OCI-LY7 (cell line): ENCODE measurements at regions not wholly inside any gene's neighbourhood (a gene's known extent, or its start where the extent isn't known, plus 50 kb on each side); places are given as distances from the start of the nearest gene placed in this dataset.

ENCODE experiments used
- BruUV-seq: library from RNA; stranded (reverse); fragments of 400-500 nt; replicated peaks from 2 replicates; lab custom pipeline; 2021; lab: Mats Ljungman, UMichigan
- CTCF ChIA-PET: fragments of 300-600 bp; sonication (Branson Sonifier 250); formaldehyde crosslinking; loops from one replicate; lab custom pipeline; 2022; ENCODE audit warnings: antibody characterized with exemption; ENCODE audit not compliant: unreplicated experiment; lab: Charles Lee
- POLR2A ChIA-PET: fragments of 300-600 bp; sonication (Branson Sonifier 250); formaldehyde crosslinking; loops from one replicate; lab custom pipeline; 2022; ENCODE audit warnings: antibody characterized with exemption; lab: Charles Lee
- DNase-seq: peaks from one replicate; pipeline ENCODE4 v3.0.0-alpha.2; 2015; ENCODE audit warnings: low spot score
- H2AFZ ChIP-seq: fragments of 200-600 bp; sonication (generic), shearing (Covaris generic); 2 replicates; pipeline ENCODE4 v1.6.1; 2014; ENCODE audit warnings: mild to moderate bottlenecking, antibody characterized with exemption, low read length, moderate library complexity
- H3K27ac ChIP-seq: fragments of 200-600 bp; sonication (generic); 2 replicates; pipeline ENCODE4 v1.5.1; 2014; ENCODE audit warnings: mixed run types, low read depth, mild to moderate bottlenecking, moderate library complexity, low read length, inconsistent platforms; ENCODE audit not compliant: poor library complexity, severe bottlenecking
- H3K36me3 ChIP-seq: fragments of 200-600 bp; sonication (generic); 2 replicates; pipeline ENCODE4 v1.6.1; 2014; ENCODE audit warnings: mild to moderate bottlenecking, antibody characterized with exemption, low read length, moderate library complexity, mixed read lengths; ENCODE audit not compliant: insufficient read depth
- H3K4me1 ChIP-seq: fragments of 200-600 bp; sonication (generic); 2 replicates; pipeline ENCODE4 v1.5.1; 2014; ENCODE audit warnings: mild to moderate bottlenecking, low read length; ENCODE audit not compliant: insufficient read depth, poor library complexity, severe bottlenecking
- H3K4me2 ChIP-seq: fragments of 200-600 bp; sonication (generic); 2 replicates; pipeline ENCODE4 v1.6.1; 2014; ENCODE audit warnings: mild to moderate bottlenecking, low read length
- H3K4me3 ChIP-seq: fragments of 200-600 bp; sonication (generic); 2 replicates; pipeline ENCODE4 v1.5.1; 2014; ENCODE audit warnings: mild to moderate bottlenecking, low read depth, low read length; ENCODE audit not compliant: poor library complexity, severe bottlenecking
- H3K79me2 ChIP-seq: fragments of 200-600 bp; sonication (generic); 2 replicates; pipeline ENCODE4 v1.6.1; 2016; ENCODE audit warnings: low read depth, mild to moderate bottlenecking, low read length, moderate library complexity, mixed read lengths; ENCODE audit not compliant: insufficient read depth
- H3K9me2 ChIP-seq: fragments of 200-600 bp; sonication (generic); 2 replicates; pipeline ENCODE4 v1.6.1; 2016; ENCODE audit warnings: mild to moderate bottlenecking, low read length, mixed read lengths; ENCODE audit not compliant: insufficient read depth
- H3K9me3 ChIP-seq: fragments of 200-600 bp; sonication (generic); 2 replicates; pipeline ENCODE4 v1.6.1; 2014; ENCODE audit warnings: mild to moderate bottlenecking, mixed run types, low read length, mixed read lengths
- H4K20me1 ChIP-seq: fragments of 200-600 bp; sonication (generic); 2 replicates; pipeline ENCODE4 v1.6.1; 2014; ENCODE audit warnings: mild to moderate bottlenecking, antibody characterized with exemption, low read length, moderate library complexity, mixed read lengths; ENCODE audit not compliant: insufficient read depth
- EZH2phosphoT487 ChIP-seq: fragments of 200-600 bp; sonication (generic); IDR thresholded peaks from 2 replicates; pipeline ENCODE4 v1.6.1; 2018; ENCODE audit warnings: low read depth, borderline replicate concordance, mild to moderate bottlenecking, mixed run types, antibody characterized with exemption, low read length, moderate library complexity, mixed read lengths
- intact Hi-C: fragments of 100-400 bp; cut with micrococcal nuclease; formaldehyde crosslinking; loops from one replicate; pipeline ENCODE4 v1.10.0; 2022; ENCODE audit not compliant: unreplicated experiment
- TF ChIP-seq, protein P1 (sequence below): fragments of 200-600 bp; sonication (generic); conservative IDR thresholded peaks from 2 replicates; pipeline ENCODE4 v1.5.1; 2014; ENCODE audit warnings: mild to moderate bottlenecking, antibody characterized with exemption, low read length, moderate library complexity, mixed read lengths

GRCh38 chr14:44379292-44379977, 127.6 kb downstream of the FSCB start:
- H3K4me3 ChIP-seq, result no peak overlapping the region
- intact Hi-C loops, result no loop called here
- no peaks in the 10 kb centered on the region for H3K36me3 ChIP-seq
- H2AFZ ChIP-seq, result no peak overlapping the region
- TF ChIP-seq, protein P1, sequence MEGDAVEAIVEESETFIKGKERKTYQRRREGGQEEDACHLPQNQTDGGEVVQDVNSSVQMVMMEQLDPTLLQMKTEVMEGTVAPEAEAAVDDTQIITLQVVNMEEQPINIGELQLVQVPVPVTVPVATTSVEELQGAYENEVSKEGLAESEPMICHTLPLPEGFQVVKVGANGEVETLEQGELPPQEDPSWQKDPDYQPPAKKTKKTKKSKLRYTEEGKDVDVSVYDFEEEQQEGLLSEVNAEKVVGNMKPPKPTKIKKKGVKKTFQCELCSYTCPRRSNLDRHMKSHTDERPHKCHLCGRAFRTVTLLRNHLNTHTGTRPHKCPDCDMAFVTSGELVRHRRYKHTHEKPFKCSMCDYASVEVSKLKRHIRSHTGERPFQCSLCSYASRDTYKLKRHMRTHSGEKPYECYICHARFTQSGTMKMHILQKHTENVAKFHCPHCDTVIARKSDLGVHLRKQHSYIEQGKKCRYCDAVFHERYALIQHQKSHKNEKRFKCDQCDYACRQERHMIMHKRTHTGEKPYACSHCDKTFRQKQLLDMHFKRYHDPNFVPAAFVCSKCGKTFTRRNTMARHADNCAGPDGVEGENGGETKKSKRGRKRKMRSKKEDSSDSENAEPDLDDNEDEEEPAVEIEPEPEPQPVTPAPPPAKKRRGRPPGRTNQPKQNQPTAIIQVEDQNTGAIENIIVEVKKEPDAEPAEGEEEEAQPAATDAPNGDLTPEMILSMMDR, result no peak
- no peak for TF ChIP-seq EZH2phosphoT487
- CTCF ChIA-PET, result no interaction called here
- H3K27ac ChIP-seq, result no peak overlapping the region
- POLR2A ChIA-PET, result interaction anchor here (0.7 kb wide), 1 partner anchor 201 kb away, joined by 4 read pairs; no protein-coding TSS in a partner anchor
- DNase-seq, result no peak
- no peaks in the 10 kb centered on the region for H3K4me1 ChIP-seq
- H3K9me3 ChIP-seq, result peaks cover 7% of the 10 kb centered on the region; the same call in 1 of the 2 replicates
- H3K79me2 ChIP-seq, result no peaks in the 10 kb centered on the region
- H3K4me2 ChIP-seq, result no peak overlapping the region
- no peaks in the 10 kb centered on the region for H3K9me2 ChIP-seq
- BruUV-seq, result no TSS peak
- H4K20me1 ChIP-seq, result no peaks in the 10 kb centered on the region

GRCh38 chr14:44374906-44375305, 132.2 kb downstream of the FSCB start:
- Histone ChIP-seq H3K9me2 (no peaks in the 10 kb centered on the region), H3K9me3 (peaks cover 7% of the 10 kb centered on the region; the same call in 1 of the 2 replicates), H2AFZ (no peak overlapping the region), H3K27ac (no peak overlapping the region), H4K20me1 (no peaks in the 10 kb centered on the region), H3K79me2 (no peaks in the 10 kb centered on the region), H3K36me3 (no peaks in the 10 kb centered on the region), H3K4me1 (no peaks in the 10 kb centered on the region), H3K4me3 (no peak overlapping the region), H3K4me2 (no peak overlapping the region)
- ChIA-PET CTCF (no interaction called here), POLR2A (interaction anchor here (0.6 kb wide), 2 partner anchors 11 to 1142 kb away, joined by 3 to 4 read pairs; no protein-coding TSS in a partner anchor)
- no peak for DNase-seq
- intact Hi-C loops, result no loop called here
- BruUV-seq, result no TSS peak
- TF ChIP-seq, protein P1, result no peak
- TF ChIP-seq EZH2phosphoT487, result no peak

DNA sequence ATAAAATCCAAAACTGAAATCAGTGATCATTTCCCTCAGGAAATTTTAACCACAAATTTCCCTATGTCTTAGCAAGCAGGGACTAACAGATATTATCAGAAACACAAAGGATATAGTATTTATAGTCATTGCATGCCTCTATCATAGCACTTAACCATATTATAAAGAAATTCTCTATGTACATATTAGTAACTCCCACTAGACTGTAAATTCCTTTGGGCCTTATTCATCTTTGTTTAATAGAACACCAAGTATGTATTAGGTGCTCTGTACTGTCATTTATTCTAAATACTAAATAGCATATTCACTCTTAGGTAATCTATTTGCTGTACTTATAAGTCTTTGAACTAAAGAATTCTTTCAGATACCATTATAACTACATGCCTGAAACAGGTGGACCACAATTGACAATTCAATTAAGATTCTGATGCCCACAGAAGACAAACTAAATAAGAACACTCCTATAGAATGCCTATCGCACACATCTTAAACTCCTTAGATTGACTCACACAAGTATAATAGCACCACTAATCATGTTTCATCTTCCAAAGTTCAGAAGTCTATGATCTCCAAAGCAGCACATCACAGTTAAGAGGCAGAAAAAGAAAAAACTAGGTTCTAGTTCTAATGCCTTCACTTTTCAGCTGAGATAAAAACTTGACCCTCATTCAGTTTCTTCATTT, 134.1 kb downstream of the FSCB start:
- no peak overlapping the region for H3K4me3 ChIP-seq
- no peaks in the 10 kb centered on the region for H3K9me2 ChIP-seq
- no peak for DNase-seq
- ChIA-PET CTCF (no interaction called here), POLR2A (no interaction called here)
- no peaks in the 10 kb centered on the region for H3K36me3 ChIP-seq
- H3K4me2 ChIP-seq, result no peak overlapping the region
- intact Hi-C loops, result no loop called here
- H4K20me1 ChIP-seq, result no peaks in the 10 kb centered on the region
- H3K79me2 ChIP-seq, result no peaks in the 10 kb centered on the region
- H3K27ac ChIP-seq, result no peak overlapping the region
- H3K4me1 ChIP-seq, result no peaks in the 10 kb centered on the region
- no peak overlapping the region for H2AFZ ChIP-seq
- peaks cover 7% of the 10 kb centered on the region; the same call in 1 of the 2 replicates for H3K9me3 ChIP-seq
- TF ChIP-seq, protein P1, result no peak
- TF ChIP-seq EZH2phosphoT487, result no peak
- BruUV-seq, result no TSS peak
